GM18519 (cell line): ENCODE measurements at regions not wholly inside any gene's neighbourhood (a gene's known extent, or its start where the extent isn't known, plus 50 kb on each side); places are given as distances from the start of the nearest gene placed in this dataset.

Experiments
- ATAC-seq: cut with Tn5 transposase; IDR thresholded peaks from one replicate; pipeline ENCODE4 v1.9.1; 2021; ENCODE audit warnings: mild to moderate bottlenecking, moderate library complexity; ENCODE audit not compliant: unreplicated experiment, low FRiP score

DNA sequence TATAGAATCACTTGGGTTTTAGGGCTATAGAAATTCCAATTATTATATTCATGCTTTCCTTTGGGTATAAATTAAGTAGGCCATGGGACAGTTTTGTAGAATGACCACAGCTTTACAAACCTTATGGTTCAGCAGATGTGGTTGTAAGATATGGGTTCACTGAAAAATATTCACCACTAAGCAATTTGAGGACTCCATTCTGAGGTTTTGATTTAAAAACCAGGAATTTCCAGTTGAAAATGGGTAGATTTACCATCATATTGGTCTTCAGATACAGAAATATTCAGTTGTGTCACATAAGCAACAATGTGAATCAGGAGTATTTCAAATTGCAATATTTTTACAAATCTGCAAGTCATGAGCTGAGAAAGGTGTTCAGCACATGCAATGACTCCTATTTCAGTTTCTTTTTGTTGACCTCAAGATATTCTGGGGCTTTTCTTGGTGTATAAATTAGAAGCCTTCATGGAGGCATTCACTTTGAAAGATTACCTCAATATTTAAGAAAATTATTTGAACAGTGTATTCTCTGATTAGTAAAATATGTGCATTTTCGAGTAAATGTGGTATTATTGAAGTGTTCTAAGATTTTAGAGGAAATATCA is 218.4 kb upstream of the HCCS start:
- ATAC-seq, result no peak

DNA sequence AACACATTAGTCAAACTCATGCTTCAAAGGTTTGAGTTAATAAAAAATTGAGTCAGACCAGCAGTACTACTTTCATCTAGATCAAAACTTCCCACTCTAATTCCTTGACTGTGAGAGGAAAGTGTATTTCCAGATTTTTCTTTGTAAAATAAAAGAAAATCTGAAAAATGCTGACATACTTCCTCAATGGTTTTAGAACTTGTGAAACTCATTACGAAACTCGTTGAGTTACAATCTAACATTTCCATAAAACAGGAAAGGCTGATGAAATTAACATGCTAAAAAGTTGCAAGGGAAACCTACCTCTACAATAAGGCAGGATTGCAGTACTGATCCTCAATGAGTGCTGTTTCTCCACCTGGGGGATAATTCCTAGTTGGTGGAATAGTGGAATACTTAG is 217.8 kb upstream of the HCCS start:
- ATAC-seq, result no peak

DNA sequence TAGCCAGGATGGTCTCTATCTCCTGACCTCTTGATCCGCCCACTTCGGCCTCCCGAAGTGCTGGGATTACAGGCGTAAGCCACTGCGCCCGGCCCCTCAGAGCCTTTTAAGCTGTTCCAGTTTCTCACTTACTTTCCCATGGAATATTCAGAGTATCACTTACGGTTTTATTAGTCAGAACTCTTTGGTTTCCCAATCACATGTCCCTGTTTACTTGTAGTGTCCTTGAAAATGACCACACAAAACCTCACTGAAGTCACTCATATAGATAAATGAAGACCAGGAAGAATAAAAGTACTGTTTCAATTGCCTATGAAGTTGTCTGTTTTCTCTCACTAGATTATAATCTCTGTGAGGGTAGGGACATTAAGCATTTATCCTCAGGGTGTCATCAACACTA is 217.2 kb upstream of the HCCS start:
- no peak for ATAC-seq

DNA sequence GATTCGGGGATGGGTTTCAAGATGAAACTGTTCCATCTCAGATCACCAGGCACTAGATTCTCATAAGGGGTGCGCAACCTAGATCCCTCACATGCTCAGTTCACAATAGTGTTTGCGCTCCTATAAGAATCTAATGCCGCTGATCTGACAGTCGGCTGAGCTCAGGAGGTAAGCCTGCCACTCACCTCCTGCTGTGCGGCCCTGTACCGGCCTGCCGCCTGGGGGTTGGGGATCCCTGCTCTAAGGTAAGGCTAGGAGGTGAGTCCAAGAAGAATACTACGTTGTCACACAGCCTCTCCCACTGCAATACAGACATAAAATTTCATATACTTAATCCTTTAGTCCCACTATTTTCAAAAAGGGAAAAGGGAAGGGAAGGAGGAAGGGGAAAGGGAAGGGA is 213.4 kb upstream of the HCCS start:
- no peak for ATAC-seq

DNA sequence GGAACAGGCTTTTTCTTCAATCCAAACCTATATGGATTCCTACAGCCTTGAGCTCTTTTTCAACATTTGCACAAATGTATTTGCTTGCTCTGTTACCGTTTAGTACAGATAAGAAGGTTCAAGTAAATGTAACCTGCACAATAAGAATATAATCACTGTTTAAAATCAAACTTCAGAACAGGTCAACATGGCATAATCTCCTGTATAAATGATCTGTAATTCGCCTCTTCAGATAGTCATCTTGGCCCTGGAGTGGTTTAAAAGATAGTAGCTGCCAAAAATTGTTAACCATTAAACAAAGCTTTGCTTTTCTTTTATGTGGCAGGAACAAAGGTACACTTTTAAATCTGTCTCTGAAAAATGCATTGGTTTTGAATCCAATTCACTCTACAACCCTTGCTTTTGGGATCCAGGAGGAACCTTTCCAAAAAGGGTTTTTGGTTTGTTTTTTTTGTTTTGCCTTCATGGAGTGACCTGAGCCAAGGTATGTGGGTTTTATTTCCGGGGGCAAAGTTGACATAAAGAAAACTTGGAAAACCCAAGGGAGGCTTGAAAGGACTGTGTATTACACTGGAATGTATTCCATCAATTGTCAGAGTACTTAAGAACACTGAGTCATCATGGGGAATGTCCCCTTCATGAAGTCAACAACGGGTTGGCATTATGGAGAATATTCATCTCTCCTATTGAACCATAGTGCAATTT is 210.4 kb upstream of the HCCS start:
- ATAC-seq, result no peak

DNA sequence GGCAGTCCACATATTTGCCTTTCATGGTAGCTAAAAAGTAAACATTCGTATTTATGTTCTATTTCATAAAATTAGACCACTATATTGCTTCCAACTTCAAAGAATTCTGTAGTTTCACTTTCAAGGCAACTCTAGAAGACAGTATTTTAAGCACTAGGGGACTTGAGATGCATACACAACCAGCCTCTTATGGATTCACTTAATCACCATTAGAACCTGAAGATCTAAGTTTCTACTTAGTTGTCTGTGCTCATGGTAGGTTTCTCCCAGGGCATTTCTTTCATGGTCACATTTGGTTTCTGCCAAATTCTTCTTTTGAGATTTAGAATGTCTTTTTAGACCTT is 209.9 kb upstream of the HCCS start:
- ATAC-seq, result no peak

DNA sequence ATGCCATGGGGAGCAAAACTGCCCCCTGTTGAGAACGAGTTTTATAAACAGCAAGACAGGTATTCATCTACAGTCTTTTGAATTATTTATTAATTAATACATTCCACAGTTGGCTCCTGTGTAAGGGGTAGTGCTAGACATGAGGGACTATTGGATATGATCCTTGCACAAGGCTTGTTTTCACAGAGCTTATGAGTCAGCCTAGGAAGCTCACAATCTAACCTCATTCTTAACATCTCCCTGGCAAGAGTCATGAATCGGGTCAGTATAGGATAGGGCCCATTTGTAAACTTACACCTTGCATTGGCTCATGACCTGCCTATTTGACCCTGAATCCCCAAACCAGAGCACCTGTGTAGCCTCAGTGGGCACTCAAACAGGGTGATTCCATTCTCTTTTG is 209.1 kb upstream of the HCCS start:
- ATAC-seq, result no peak

DNA sequence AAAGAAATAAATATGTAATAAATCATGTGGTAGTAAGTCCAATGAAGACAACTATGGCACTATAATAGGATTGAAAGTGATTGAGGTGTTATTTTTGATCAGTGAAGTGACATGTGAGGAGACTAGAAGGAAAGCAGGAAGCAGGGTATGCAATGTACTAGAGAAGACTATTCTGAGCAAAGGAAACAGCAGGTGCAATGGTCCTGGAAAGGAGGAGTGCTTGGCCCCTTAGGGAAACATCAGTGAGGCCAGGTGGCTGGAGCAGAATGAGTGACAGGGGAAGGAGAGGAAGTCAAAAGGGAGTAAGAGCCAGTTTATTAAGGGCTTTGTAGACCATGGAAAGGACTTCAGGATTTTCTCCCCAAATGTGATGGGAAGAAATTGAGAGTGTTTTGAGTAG is 207.6 kb upstream of the HCCS start:
- no peak for ATAC-seq

DNA sequence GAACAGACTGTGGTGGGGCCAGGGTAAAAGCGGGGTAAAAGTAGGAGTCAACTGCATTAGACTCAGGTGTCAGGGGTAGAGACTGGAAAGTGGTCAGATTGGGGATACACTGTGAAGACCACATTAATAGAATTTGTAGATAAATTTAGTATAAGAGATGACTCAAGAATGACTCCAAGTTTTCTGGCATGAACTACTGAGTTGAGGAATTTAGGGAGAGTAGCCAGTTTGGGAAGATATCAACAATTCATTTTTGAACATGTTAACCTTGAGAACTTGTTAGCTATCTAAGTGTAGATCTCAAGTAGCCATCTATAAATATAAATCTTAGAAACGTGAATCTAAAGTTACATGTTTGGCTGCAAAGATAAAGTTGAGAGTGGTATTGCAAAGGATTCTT is 206.9 kb upstream of the HCCS start:
- ATAC-seq, result no peak

DNA sequence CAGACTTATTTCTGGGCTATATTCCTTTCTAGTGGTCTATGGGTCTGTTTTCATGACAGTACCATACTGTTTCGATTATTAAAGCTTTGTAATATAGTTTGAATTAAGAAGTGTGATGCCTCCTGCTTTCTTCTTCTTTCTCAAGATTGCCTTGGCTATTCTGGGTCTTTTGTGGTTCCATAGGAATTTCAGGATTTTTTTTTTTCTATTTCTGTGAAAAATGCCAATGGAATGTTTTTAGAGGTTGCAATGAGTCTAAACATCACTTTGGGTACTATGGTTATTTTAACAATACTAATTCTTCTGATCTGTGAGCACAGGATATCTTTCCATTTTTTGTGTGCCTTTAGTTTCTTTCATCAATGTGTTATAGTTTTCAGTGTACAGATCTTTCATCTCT is 204.3 kb upstream of the HCCS start:
- ATAC-seq, result no peak

DNA sequence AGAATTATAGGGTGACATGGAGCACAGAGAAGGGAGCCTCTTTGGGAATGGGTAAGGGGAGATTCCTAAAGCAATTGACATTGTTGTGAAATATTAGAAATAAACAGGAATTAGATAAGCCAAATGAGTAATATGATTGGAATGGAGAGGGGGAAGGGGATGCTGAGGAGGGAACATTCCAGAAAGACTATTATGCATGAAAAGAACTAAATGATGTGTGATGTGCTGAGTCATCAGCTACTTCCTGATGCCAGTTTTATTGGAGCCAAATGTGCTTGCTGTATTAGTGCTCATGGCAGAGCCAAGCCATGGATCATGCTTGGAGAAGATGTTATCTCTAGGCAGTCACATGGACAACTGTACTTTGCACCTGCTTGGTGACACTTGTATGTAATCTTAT is 189.0 kb upstream of the HCCS start:
- no peak for ATAC-seq

DNA sequence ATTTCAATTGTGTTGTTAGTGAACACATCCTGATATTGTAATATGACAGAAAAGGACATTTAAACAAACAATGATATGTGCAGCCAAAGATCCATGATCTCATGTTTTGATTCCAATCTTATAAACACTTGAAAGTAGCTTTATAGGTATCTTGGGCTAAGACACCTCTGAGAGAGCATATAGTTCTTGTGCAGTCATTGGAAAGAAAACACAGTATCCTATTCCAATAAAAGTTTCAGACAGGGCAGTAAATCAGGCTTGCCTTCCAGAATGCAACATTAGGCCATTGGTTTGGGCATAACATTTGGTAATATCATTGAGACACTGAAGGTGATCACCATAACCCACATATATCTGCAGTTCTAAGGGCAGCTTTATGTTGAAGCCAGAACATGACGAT is 188.3 kb upstream of the HCCS start:
- ATAC-seq, result no peak

DNA sequence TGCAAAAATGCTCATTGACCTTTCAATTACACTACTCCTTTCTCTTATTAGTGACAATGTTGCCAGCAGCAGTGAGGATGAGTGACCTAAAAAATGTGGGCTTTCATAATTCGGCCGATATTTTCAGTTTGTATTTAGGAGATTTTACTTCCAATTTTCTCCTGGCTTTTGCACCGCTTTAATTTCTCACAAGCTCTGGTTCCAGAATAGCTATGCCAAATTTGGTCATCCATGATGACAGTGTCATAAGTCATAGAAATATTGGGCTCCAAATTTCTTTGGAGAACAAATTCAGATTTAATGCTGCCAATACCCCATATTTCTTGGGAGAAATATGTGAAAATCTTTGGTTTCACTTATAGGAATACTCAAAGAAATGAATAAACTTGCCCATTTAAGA is 187.7 kb upstream of the HCCS start:
- ATAC-seq, result no peak

DNA sequence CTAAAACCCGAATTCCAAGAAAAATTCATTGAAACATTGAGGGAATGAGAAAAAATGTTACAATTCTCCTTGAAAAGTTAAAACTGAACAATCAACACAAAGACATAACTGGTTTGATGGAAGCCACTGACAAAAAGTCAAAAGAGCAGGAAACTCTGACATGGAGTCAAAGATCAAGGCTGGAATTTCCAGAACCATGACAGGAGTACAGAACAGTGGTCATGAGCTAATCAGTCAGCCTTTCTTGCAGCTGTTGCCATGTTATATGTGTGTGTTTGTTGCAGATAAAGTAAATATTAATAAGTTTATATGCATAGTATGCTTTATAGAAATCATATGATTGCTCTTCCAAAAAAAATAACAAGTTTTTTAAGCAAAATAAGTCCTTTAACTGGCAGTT is 184.7 kb upstream of the HCCS start:
- ATAC-seq, result no peak

DNA sequence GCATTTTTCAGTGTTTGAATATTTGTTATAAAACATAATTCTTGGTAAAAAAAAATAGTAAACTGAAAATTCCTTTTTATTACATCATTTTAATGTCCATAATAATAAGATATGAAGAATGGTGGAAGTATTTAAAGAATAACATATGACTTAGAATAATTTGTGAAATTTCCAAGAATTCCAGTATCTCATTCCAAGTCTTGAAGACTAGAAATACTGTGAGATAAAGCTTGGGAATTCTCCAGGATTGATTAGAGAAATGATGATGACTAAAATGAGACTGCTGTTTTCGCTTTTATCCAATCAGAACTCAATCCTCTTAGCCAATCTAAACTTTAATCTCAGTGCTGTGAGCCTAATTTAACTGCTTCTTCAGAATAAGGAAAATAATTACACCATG is 184.2 kb upstream of the HCCS start:
- ATAC-seq, result no peak

DNA sequence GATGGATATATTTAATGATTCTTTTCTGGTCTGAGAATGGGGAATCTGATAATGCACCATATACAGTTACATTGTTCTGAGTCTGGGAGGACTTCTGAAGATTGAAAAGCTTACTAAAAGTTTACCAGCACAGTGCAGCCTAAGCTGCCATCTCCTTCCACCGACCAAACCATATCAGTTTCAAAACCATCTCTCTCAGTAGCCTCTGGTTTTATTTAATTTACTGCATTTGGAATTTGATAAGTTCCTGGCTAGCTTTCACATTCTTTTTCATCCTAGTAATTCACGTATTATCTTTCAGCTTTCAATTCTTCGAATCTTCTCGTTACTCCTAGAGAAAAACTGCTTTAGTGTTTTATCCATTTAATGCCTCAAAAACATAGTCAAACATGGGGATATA is 181.4 kb upstream of the HCCS start:
- ATAC-seq, result no peak

DNA sequence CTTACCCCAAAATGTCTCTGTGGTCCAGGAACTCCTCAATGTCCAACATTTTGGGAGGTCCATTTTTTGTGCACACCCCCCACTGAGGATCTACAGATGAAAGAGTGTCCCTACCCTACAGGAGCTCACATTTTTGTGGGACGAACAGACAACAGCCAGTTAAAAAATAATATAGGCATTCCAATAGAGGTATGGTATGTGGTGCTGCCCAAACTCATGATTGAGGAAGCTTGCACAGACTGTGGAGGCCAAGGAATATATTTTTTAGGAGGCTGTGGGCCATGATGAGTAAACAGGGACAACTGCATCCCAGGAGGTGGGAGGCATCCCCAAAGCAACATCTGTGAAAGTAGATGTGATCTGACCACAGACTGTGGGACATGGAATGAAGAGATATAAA is 181.0 kb upstream of the HCCS start:
- no peak for ATAC-seq

DNA sequence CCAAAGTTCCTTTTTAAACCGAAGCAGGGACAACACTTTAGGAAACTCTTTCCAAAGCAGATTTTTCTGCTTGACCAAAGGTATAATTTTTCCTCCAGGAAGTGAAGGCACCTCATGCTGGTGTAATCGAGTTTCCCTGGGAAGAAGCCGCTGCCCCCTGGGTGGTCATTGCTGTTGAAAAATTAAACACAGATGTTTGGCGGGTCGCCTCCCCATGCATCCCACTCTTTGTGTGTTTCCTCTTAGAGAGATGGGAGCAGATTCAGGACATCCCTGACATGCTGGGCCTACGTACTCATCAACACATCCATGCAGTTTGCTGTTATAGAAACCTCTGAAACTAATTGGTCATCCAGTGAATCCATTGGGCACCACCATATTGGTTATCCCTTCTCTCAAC is 179.2 kb upstream of the HCCS start:
- no peak for ATAC-seq

DNA sequence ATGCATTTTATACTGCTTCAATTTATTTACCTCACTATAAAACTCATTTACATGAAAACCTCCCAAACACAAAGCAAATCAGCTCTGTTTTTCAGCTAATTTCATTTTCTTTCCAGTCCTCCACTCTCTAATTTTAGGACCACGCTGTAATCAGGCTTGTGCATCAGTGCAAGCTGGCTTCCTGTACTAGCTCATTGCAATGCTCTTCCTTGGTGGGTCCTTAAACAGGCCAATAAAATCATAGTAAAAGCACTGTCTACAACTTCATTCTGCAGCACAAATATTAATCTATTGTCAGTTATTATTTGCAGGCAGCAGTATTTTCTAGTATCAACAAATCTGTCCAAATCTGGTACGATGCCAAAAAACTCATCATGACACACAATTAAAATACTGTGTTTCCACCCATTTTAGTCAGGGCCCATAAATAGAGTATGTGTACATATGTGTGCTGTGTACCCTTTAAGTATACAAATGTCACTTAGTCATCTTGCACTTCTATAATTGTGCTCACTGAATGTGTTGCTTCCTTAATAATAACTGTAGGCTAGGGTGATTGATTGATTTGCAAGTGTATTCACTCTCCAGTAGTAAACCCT is 178.2 kb upstream of the HCCS start:
- ATAC-seq, result no peak

DNA sequence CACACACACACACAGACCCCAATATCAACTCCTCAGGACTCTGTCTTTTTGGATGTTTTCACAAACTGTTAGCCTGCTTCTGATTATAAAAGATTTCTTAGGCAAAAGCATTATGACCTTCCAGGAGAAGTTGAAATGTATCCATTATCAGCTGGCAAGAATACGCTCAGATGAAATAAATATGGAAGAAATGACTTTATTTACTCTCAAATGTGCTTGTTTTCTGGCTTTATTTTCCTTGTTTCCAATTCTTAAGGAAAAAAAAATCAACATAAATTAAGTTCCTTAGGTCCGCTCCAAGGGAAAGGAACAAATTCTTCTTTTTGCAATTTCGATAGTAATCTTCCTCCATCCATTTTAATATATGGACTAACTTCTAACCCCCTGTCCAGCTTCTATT is 175.6 kb upstream of the HCCS start:
- no peak for ATAC-seq

DNA sequence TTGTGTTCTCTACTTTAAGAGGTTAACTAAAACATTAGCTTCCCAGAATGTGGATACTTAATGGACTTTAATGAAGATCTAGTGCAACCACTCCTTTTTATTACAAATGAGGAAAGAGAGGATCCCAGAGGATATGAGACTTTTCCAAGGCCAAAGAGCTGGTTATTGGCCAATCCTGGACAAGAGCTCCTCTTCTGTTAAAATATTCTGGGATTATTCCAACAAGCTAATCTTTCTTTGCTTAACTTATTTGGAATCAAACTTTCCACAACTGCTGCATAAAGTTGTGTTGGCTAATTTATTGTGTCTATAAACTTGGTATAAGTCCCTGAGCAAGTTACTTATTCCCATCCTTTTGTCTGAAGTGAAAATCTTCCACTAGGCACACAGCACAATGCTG is 174.2 kb upstream of the HCCS start:
- no peak for ATAC-seq

DNA sequence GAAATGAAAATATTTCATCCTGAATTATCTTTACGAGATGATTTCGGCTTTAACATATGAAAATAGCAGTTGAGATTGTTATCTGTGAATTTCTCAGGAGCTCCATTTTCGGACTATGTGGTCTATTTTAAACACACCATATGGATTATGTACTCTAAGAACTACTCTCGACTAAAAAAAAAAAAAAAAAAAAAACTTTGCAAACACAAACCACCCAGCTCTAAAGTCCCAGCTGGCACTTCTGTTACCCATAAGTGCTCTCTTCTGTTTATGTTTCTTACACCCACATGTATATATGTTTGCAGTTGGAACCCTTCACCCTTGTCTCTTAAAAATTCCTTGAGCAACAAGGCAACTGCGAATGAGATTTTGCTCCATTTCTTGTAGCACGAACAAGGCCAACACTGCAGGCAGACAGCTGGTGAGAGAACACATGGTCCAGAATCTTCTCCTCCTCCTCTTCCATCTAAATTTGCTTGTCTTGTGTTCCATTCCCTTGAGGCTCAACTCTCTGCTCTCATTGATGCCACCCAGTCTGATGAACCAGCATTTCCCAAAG is 172.7 kb upstream of the HCCS start:
- ATAC-seq, result no peak
